ENCODE measurements at regions not wholly inside any gene's neighbourhood (a gene's known extent, or its start where the extent isn't known, plus 50 kb on each side); places are given as distances from the start of the nearest gene placed in this dataset.
"Not testable (repeated sequence)": the region's sequence is repeated elsewhere in the genome, so short reads cannot be mapped to it uniquely, and the experiment has no call there.

DNA sequence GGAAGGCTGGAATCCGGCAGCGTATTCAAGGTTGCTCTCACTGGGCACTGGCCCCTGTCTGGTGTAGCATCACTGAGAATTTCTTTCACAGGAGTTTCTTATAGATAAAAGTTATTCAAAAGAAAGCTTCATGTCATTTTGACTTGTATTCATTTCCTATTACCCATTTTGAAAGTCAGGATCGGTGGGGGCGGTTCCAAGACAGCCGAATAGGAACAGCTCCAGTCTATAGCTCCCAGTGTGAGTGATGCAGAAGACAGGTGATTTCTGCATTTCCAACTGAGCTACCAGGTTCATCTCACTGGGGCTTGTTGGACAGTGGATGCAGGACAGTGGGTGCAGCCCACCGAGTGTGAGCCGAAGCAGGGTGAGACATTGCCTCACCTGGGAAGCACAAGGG is 51.5 kb upstream of the CDC42EP3 start:
- DNase-seq: not testable (repeated sequence)

DNA sequence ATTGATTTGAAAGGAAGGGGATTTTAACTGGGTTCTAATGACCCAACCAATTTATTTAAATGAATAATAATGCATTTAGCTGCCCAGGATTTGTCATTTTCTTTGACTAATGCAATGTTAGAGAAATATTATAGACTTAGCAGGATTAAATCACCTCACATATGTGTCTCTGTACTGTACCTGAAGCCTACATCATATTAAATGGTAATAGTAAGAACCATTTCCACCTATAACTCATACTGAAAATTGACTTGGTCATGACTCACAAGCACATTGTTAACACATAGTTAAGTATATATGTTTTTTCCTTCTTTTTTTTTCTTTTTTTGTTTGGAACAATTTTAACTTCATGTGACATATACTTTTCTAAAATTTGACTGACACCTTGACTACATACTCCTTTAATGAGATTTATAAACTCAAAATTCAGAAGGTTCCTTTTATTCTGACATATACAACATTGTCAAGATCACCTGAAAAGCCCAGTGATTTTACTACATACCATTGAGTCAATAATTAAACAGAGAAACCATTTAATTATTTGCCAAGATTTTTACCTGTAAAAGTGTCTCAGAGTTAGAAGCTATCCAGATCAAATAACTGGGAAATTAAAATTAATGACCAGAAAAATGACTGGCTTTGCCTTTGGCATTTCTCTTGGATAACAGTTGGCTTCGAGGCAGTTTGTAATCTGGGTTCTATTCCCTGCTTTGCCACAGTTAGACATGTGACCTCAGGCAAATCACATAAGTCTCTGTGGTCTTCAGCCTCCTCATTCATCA is 58.8 kb upstream of the CDC42EP3 start:
- peak; percentile 35 for DNase-seq

DNA sequence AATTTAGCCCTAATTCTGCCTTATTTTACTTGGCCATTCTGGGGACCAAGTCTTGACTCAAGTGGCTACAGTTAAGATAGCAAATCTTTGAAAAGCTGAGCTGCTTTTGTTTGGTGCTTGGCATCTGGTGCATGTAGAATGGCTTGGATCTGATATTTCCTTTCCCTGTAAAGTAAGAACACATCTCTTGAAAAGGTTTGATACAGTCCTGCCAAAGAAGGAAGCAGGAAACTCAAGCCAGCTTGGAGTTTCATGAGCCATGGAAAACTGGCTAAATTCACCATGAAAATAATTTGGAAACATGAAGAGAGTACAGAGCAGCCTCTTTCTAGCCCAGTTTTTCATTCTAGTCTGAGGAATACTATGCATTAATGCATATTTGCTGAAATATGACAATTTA is 61.0 kb upstream of the CDC42EP3 start:
- not testable (repeated sequence) for DNase-seq

DNA sequence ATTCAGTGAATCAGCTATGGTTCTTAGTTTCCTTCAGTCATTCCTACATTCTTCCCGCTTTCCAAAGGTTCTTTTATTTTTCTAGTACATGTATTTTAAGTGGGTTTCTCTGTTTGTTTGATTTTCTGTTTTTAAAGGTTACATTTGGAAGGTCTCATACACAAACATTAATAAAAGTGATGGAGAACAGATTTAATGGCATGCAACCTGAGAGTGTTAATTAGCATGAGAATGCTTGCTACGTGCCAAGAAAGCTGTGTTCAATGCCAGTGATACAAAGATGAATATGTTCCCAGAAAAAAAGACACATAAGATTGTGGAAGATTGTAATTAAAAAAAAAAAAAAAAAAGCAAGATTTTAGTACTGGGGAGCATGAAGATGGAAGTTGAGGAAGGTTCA is 61.8 kb upstream of the CDC42EP3 start:
- DNase-seq: no peak

DNA sequence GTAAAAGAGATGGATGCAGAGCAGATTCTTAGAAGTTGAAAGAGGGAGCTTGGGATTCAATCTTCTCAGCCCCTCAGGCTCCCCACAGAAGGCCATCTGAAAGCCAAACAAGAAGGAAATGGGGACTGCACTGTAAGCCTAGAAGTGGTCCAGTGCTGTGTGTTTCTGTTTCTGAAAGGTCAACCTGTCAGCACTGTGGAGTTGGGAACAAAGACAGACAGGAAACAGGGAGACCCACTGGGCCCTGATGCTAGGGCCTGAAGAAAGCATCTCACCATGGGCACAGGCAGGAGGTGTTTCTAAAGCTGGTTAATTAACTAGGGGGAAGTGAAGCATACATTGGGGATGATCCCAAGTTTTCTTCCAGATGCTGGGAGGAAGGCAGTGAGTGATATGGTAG is 62.5 kb upstream of the CDC42EP3 start:
- DNase-seq: not testable (repeated sequence)

DNA sequence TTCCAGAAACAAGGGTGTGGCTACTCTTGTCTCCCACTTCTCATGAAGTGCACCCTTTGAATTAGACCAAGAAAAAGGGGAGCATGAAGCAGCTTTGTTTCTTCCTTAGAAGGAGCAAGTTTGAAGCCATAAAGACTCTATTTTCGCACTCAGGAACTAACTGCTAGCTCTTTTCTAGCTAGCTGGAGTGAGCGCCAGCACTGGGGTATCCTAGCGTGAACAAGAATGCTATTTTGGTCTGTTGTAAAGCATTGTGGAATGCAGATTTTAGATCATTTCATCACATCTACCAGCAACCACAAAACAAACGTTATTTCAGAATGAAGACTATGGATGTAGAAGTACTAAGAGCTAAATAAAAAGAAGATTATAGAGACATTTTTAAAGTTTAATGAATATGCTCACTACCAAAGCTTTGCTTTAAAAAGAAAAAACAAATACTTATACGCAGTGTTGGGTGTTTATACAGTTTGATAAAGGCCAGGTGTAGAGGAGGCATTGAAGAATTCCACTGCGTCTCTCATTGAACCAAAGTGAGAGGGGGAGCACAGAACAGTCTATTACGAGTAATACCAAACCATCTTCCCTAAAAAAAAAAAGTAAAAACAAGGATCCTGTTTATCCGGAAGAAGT is 63.6 kb upstream of the CDC42EP3 start:
- not testable (repeated sequence) for DNase-seq

DNA sequence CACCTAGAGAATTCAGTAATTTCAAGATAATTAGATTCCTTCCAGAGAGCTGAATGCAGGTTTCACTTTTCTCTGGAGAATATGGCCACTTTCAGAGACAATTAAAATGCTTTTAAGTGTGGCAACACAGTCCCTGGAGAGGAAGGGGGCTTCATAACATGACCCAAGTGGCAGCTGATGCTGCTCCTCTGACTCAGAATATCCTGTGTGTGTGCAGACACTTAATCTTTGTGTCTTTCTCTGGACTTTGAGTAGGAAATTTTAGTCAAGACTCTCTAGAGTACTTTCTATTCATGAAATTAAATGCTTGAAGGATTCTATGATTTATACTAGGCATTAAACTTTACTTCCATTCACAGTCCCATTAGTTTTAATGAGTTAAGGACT is 64.1 kb upstream of the CDC42EP3 start:
- not testable (repeated sequence) for DNase-seq

DNA sequence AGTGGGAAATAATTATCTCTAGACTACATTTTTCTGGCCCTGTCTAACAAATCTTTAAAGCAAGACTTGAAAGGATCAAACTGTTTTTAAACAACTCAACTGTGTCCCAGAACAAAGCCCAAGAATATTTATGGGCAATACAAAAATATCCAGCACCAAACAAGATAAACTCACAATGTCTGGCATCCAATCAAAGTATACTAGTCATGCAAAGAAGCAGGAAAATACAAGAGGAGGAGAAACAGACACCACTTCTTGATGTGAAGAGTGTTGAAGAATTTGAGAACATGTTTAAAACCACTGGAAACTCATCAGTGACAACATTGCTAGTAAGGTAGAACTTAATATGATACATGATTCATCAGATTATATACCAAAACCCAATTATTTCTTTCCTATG is 66.1 kb upstream of the CDC42EP3 start:
- no peak for DNase-seq

DNA sequence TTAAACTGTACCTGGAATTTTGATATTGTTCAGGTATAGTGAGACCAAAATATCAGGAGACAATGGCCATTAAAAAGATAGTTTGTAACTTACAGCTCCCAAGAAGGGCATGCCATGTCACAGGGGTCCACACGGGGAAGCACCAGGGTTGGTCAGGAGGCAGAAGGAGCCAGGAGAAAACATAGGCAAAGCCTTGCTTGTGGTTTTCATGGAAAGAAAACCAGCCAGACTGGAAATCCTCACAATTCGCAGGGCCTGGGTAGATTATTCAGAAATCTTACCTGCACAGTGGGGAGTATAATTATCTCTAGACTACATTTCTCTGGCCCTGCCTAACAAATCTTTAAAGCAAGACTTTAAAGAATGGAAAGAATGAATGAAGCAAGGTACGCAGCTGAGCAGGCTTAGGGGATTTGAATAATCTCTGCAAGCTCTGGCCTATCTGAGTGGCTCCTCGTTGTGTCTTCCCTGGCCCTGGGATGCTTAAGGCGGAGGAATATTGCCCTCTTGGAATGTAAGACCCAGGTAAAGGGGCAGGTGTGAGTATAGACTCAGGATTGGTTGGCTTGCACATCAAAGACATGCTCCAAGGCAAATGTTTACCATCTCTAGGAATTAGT is 66.9 kb upstream of the CDC42EP3 start:
- DNase-seq: no peak

DNA sequence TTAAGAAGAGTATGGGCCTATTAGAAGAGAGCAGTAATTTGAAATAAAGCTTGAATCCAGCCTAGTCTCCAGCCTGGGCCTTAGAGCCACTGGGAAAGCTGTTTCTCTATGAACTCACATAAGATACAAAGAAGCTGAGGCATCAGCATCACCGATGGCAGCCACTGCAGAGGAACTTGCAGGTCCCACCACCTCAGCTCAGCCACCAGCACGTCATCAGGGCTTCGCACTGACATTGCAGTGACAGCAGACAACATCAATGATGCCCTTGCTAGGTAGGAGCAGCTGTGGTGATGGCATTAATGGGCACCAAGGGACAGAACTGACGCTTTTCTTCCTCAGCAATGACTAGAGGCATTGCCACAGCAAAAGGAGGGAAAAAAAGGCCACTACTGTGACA is 67.7 kb upstream of the CDC42EP3 start:
- DNase-seq: no peak

DNA sequence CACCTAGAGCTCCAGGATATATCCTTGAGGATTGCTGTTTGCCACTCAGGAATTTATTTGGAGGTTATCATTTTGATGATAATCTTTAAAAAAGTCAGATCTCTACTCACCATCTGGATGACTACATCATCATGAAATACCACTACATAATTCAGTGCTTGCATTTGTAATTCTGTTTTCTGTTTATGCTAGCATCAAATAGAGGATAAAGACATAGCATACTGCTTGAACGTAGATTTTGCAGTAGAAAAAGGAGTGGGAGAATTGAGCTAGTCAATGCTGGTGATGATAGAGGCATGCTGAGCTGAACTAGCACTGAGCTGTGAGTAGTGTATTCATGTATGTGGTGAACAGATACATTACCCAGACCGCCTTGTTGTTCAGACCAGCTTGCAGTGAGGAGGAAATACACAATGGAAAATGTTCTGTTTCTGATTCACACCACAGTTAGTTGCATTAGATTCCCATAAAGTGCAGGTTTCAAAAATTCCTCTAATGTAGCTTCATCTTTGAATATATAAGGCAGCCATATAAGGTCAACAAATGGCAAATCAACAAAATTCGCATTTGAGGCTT is 68.8 kb upstream of the CDC42EP3 start:
- DNase-seq: no peak

DNA sequence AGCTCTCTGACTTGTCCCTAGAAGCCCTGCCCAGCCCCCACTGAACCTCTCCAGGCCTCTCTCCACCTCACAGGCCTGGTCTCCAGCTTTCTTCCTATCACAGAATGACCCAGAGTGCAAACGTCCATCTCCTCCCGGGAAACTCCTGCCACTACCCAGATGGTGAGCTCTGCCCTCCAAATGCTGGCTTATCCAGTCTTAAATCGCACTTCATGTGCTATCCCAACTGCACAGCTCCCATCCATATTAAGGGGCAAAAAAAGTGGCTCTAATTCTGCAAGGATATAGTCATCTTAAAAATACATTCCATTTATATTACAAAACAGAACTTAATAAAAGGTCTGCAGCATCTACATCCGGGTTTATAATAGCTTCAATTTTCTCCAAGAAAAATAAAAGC is 70.8 kb upstream of the CDC42EP3 start:
- no peak for DNase-seq

DNA sequence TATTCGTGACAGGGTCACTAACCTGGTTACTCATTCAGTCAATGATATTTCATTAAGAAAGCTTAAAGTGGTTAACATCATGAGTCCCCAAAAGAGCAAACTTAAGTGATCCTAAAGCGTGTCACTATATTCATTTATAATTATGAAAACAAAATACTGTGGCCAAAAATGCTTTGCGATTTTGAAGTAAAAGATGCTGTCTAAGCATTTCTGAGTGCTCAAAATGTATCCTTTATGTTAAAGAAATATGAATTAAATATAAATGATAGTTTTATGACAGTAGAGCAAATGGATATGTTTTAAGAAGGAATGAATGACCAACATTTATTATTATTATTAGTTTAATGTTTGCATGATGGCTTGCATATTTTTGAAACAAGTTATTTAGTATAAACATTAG is 72.6 kb upstream of the CDC42EP3 start:
- no peak for DNase-seq

DNA sequence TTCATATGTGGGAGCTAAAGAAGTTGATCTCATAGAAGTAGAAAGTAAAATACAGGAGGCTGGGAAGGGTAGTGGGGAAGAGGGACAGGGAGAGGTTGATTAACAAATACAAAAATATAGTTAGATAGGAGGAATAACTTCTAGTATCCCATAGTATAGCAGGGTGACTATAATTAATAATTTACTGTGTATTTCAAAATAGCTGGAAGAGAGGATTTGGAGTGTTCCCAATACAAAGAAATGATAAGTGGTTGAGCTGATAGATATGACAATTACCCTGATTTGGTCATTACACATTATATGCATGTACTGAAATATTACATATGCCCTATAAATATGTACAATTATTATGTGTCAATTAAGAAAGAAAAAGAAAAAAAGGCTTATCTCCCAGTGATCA is 73.5 kb upstream of the CDC42EP3 start:
- DNase-seq: not testable (repeated sequence)

DNA sequence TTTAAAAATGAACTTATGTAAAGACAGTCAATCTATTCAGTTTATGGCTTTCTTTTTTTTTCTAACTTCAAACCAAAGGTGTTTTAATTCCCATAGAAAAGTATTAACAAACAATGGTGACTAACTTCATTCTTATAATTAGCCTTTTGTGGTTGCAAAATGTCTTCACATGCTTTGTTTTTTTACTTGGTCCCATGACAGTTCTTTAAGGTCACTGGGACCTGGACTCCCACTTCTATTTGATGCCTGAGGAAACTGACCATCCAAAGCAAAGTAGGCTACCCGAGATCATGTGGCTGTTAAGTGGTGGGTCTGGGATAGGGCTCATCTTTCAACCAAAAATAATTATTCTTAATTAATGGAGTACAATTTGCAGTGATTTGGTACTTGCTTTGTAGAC is 74.6 kb upstream of the CDC42EP3 start:
- DNase-seq: not testable (repeated sequence)

DNA sequence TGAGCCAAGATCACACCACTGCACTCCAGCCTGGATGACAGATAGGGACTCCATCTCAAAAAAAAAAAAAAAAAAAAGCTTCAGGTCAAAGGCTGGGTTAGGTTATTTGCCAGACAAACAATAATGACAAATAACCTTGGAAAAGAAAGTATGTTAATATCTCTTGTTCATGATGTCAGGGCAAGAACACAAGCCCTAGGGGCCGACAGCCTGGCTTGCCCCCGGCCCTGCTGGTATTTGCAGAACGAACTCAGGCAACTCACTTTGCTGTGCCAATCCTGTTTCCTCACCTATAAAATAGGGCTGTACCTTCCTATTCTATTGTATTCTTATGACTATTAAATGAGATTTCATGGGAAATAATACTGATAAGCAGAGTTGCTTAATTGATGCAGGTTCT is 75.4 kb upstream of the CDC42EP3 start:
- no peak for DNase-seq

DNA sequence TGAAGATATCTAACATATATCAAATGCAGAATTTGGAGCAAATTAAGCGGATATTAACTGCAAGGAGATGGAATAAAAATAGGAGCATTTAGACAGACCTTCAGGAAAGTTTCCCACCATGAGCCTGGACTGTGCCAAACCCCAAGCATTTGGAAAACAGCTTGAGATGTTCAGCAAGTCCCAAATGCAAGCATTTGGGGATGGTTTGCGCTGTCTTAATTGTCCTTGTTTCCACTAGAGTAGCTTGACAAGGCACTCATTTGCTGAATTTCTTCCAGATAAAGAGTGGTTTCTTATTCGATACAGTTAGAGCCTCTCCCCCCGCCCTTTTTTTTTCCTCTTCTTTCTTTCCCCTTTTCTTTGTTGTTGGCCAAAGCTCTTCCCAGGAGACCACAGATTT is 77.1 kb upstream of the CDC42EP3 start:
- no peak for DNase-seq

DNA sequence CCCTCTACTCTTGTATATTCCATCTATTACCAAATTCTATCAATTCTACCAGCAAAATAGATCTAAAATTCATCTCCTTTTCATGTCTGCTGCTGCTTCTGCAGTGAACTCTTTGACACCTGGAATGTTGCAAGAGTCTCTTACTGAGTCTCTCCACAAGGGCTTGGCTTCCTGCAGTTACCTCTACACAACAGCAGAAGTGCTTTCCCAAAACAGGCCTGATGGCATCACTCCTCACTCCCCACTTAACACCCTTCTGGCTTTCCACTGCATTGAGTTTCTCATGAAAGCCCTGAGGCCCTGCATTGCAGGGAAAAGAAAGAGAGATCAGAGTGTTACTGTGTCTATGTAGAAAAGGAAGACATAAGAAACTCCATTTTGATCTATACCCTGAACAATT is 78.8 kb upstream of the CDC42EP3 start:
- DNase-seq: not testable (repeated sequence)

DNA sequence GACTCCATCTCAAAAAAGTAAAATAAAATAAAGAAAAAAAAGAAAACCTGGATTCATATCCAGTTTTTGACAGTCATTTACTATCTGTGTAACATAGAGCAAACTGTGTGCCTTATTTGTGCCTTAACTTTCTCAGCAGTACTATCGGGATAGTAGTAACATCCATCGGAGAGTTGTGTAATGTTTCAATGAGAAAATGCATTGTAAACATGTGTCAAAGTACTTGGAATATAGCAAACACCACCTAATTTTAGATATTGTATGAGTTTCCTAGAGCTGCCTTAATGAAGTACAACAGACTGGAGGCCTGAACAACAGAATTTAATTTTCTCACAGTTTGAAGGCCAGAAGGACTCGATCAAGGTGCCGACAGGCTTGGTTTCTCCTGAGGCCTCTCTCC is 81.3 kb upstream of the CDC42EP3 start:
- DNase-seq: no peak

DNA sequence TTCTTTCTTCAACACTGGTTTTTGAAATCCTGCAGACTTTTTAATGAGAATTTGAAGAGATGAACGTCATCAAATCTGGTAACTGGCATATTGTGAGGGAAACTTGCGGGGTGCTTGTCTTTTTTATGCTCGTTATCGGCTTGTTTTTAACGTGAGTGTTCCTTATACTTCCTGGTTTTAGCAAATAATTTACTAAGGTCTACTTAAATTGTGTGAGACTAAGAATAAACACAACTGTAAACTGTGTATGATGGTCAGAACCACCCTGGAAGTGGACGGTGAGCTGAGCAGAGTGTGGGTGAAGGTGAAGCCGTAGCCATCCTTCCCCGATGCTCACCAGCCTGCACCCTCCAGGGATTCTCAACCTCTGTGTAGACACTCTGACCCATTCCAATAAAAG is 82.3 kb upstream of the CDC42EP3 start:
- DNase-seq: no peak

DNA sequence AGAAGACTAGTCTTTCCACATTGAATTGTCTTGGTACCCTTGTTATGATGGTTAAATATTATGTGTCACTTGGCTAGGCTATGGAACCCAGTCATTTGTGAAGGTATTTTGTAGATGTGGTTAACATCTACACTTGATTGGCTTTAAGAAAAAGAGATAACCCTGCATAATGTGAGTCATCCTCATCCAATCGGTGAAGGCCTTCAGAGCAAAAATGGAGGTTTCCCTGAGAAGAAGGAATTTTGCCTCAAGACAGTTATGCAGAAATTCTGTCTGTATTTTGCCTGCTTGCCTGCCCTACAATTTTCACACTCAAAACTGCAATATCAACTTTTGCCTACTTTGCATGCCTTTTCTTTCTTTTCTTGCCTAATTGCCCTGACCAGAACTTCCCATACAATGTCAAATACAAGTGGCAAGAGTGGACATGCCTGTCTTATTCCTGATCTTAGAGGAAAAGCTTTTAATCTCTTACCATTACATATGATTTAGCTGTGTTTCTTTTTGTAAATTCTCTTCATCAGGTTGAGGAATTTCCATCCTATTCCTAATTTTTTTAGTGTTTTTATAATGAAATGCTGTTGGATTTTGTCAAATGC is 84.6 kb upstream of the CDC42EP3 start:
- not testable (repeated sequence) for DNase-seq

DNA sequence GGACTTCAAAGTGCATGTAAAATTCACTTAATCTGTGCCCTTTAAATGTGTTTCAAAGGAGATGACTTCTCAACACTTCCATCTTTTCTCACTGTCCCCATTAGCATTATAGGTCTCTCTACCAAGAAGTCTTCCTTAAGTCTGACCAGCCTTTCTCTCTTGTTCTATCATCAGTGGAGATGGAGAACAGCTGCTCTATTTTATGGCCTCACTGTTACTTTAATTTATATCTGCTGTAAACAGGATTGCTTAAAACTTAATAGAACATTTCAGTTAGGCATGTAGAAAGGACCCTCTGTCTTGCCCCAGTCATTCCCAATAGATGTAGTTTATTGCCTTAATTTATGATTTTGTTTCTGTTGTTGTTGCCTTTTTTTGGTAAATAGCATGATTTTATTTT is 86.0 kb upstream of the CDC42EP3 start:
- DNase-seq: not testable (repeated sequence)

DNA sequence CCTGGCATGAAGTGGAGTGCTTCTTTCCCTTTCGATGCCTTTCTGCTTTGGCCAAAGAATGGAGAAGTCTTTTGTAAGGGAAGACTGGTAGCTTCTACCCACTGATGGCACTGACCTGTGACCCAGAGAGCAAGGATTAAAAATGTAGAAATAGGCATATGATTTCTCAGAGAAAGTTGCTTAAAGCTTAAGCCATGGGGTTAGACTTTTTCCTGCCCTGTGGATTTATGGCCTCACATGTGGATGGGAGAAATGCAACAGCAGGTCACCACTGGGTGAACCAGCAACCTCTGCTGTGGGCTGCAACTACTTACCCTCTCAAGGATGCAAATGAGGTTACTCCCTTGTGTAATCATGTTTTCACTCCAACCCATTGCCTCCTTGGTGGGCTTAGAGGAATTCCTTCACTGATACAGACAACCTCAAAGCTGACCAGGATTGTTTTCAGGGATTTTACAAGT is 86.7 kb upstream of the CDC42EP3 start:
- not testable (repeated sequence) for DNase-seq

Measured in activated CD4-positive, alpha-beta T cell treated with anti-CD3 and anti-CD28 coated beads, Interleukin-10, Interleukin-2, amounts not matched to agents 100 ng/mL and 50 ng/mL, durations not matched to agents 16 hours and 8 hours (primary cell).